ENCODE measurements at regions not wholly inside any gene's neighbourhood (a gene's known extent, or its start where the extent isn't known, plus 50 kb on each side); places are given as distances from the start of the nearest gene placed in this dataset.

DNA sequence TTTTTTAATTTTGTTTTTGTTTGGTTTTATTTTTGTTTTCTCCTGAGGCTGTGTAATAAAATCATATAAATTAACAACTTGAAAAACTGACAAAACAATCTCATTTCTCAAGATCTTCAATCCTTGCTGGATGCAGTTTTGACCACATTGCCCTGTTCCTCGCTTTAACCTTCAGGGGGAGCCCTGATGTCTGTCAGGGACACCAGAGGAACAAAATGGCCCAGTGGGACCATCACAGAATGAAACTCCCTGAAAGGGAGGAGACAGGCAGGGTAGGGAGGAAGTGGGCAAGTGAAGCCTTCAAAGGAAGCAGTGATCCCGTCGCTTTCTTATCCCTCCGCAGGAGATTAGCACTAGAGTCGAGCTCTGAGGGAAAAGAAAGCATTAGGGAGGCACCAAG, 274.9 kb upstream of the LDB2 start:
- Histone ChIP-seq H3K9me3 (ENCODE audit: control insufficient read depth in 1 of 2, insufficient read depth in 1 of 2, low read length in 2 of 2) (no peaks in the 10 kb centered on the region), H3K36me3 (ENCODE audit: insufficient read depth, low read length) (no peaks in the 10 kb centered on the region), H3K4me3 (ENCODE audit: low read length) (no peak overlapping the region), H3K27me3 (ENCODE audit: control insufficient read depth in 1 of 2, insufficient read depth in 2 of 2, low read length in 2 of 2) (no peaks in the 10 kb centered on the region), H3K27ac (ENCODE audit: low read depth in 1 of 2, low read length in 2 of 2) (no peak overlapping the region), H3K4me1 (ENCODE audit: insufficient read depth, low read length) (no peaks in the 10 kb centered on the region)
- Mint-ChIP-seq H3K4me1 (ENCODE audit: low read depth) (no peaks in the 10 kb centered on the region), H3K4me3 (no peak overlapping the region), H3K27ac (no peak overlapping the region), H3K9me3 (no peaks in the 10 kb centered on the region), H3K36me3 (ENCODE audit: low read depth) (no peaks in the 10 kb centered on the region), H3K27me3 (peaks cover 4% of the 10 kb centered on the region)
- CTCF ChIA-PET, result no interaction called here
- DNase-seq (no peak), ATAC-seq (ENCODE audit: poor library complexity) (no peak)
- TF ChIP-seq, protein P1, sequence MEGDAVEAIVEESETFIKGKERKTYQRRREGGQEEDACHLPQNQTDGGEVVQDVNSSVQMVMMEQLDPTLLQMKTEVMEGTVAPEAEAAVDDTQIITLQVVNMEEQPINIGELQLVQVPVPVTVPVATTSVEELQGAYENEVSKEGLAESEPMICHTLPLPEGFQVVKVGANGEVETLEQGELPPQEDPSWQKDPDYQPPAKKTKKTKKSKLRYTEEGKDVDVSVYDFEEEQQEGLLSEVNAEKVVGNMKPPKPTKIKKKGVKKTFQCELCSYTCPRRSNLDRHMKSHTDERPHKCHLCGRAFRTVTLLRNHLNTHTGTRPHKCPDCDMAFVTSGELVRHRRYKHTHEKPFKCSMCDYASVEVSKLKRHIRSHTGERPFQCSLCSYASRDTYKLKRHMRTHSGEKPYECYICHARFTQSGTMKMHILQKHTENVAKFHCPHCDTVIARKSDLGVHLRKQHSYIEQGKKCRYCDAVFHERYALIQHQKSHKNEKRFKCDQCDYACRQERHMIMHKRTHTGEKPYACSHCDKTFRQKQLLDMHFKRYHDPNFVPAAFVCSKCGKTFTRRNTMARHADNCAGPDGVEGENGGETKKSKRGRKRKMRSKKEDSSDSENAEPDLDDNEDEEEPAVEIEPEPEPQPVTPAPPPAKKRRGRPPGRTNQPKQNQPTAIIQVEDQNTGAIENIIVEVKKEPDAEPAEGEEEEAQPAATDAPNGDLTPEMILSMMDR (IDR thresholded peaks at IDR 0.05), result no peak
- POLR2A ChIA-PET, result no interaction called here
- intact Hi-C loops (cut with DNase I, micrococcal nuclease), result no loop called here

DNA sequence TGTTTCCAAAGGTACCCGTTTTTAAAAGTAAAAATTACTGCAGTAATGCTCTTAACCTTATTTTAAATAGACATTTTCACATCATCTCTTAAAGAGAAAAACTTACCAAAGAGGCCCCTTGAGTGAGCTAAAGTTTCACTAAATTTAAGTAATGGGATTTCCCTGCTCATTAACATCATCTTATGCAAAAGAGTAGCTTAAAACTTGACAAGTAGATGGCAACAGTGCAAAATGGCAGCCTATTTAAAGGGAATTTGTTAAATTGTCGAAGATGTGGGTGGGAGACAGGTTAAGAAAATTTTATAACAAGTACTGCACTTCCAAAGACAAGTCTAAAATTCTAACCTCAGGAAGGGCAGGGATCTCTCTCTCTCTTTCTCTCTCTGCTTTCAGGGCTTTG, 271.7 kb upstream of the LDB2 start:
- H3K36me3 Mint-ChIP-seq (ENCODE audit: low read depth), result no peaks in the 10 kb centered on the region

DNA sequence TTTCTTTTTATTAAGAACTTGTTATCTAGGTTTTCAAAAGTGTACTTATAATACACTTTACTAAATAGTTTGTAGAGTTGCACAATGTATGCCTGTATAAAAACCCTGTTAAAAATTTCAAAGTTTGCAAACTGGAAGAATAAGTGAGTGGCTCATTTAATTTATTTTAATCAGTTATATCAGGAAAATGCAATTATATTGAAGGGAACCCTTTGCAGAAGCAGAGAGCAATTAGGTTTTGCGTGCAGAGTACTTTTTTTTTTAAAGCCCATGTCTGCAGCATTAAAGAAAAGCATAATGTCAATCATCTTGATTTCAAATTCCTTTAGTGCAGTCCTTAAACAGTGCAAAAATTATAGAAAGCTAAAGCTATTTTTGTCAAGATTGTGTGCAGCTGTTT, 271.3 kb upstream of the LDB2 start:
- Histone ChIP-seq H3K4me3 (ENCODE audit: low read length) (no peak overlapping the region), H3K36me3 (ENCODE audit: insufficient read depth, low read length) (no peaks in the 10 kb centered on the region), H3K4me1 (ENCODE audit: insufficient read depth, low read length) (no peaks in the 10 kb centered on the region), H3K9me3 (ENCODE audit: control insufficient read depth in 1 of 2, insufficient read depth in 1 of 2, low read length in 2 of 2) (no peaks in the 10 kb centered on the region), H3K27me3 (ENCODE audit: control insufficient read depth in 1 of 2, insufficient read depth in 2 of 2, low read length in 2 of 2) (no peaks in the 10 kb centered on the region), H3K27ac (ENCODE audit: low read depth in 1 of 2, low read length in 2 of 2) (no peak overlapping the region)
- no peak for DNase-seq
- H3K36me3 Mint-ChIP-seq (ENCODE audit: low read depth), result no peaks in the 10 kb centered on the region
- no peak overlapping the region for H3K4me3 Mint-ChIP-seq
- peaks cover 26% of the 10 kb centered on the region for H3K27me3 Mint-ChIP-seq
- TF ChIP-seq, protein P1 (IDR thresholded peaks at IDR 0.05), result no peak
- ChIA-PET CTCF (no interaction called here), POLR2A (no interaction called here)
- H3K4me1 Mint-ChIP-seq (ENCODE audit: low read depth), result no peaks in the 10 kb centered on the region
- intact Hi-C loops (cut with DNase I, micrococcal nuclease), result no loop called here
- no peak overlapping the region for H3K27ac Mint-ChIP-seq
- ATAC-seq (ENCODE audit: poor library complexity), result no peak
- H3K9me3 Mint-ChIP-seq, result no peaks in the 10 kb centered on the region

More for the DNA sequence above, 271.7 kb upstream of the LDB2 start:
- no peak overlapping the region for H3K4me3 ChIP-seq (ENCODE audit: low read length)
- Mint-ChIP-seq H3K27me3 (peaks cover 25% of the 10 kb centered on the region), H3K4me1 (ENCODE audit: low read depth) (no peaks in the 10 kb centered on the region), H3K9me3 (no peaks in the 10 kb centered on the region), H3K4me3 (no peak overlapping the region), H3K27ac (no peak overlapping the region)
- no peaks in the 10 kb centered on the region for H3K4me1 ChIP-seq (ENCODE audit: insufficient read depth, low read length)
- ATAC-seq (ENCODE audit: poor library complexity) (no peak), DNase-seq (no peak)
- TF ChIP-seq, protein P1 (IDR thresholded peaks at IDR 0.05), result no peak
- no peaks in the 10 kb centered on the region for H3K9me3 ChIP-seq (ENCODE audit: control insufficient read depth in 1 of 2, insufficient read depth in 1 of 2, low read length in 2 of 2)
- H3K27me3 ChIP-seq (ENCODE audit: control insufficient read depth in 1 of 2, insufficient read depth in 2 of 2, low read length in 2 of 2), result no peaks in the 10 kb centered on the region
- POLR2A ChIA-PET, result no interaction called here
- H3K36me3 ChIP-seq (ENCODE audit: insufficient read depth, low read length), result no peaks in the 10 kb centered on the region
- CTCF ChIA-PET, result no interaction called here
- intact Hi-C loops (cut with DNase I, micrococcal nuclease), result no loop called here
- H3K27ac ChIP-seq (ENCODE audit: low read depth in 1 of 2, low read length in 2 of 2), result no peak overlapping the region

All from CD4-positive, alpha-beta T cell (primary cell).